Choroid plexus epithelial cell (primary cell): ENCODE measurements at regions not wholly inside any gene's neighbourhood (a gene's known extent, or its start where the extent isn't known, plus 50 kb on each side); places are given as distances from the start of the nearest gene placed in this dataset.
"Not testable (repeated sequence)": the region's sequence is repeated elsewhere in the genome, so short reads cannot be mapped to it uniquely, and the experiment has no call there.

Source experiments
- DNase-seq: peaks from one replicate; pipeline ENCODE4 v3.0.0-alpha.2; 2010; ENCODE audit warnings: low read depth
- H3K4me3 ChIP-seq: 2 replicates; pipeline ENCODE4 v1.5.1; 2011; ENCODE audit warnings: low read depth, mild to moderate bottlenecking, control low read depth, low read length, moderate library complexity
- CTCF ChIP-seq: conservative IDR thresholded peaks from 2 replicates; pipeline ENCODE4 v1.5.1; 2011; ENCODE audit warnings: low read depth, mild to moderate bottlenecking, control low read depth, inconsistent platforms, low read length, moderate library complexity

GRCh38 chr4:93911671-93912070, 83.1 kb downstream of the ATOH1 start:
- no peak for DNase-seq
- no peak for TF ChIP-seq CTCF
- no peak overlapping the region for H3K4me3 ChIP-seq

DNA sequence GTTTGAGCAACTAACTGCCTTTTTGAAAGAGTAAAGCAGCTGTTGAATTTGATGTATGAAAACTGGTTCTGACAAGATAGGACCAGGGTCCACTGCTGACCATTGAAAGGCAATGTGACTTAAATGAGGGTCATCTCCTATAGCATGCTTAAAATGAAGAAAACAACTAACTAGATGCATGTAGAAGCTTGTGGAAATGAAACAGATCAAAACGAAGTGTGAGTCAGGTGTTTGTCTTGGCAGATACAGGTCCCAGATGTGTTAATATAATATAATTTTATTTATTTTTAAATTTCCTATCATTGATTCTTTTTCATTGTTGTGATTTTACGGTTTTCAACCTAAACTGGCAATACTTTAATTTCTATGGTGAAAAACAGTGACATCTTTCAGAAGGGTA, 83.6 kb downstream of the ATOH1 start:
- TF ChIP-seq CTCF = no peak
- DNase-seq = no peak
- H3K4me3 ChIP-seq = no peak overlapping the region

- no peak overlapping the region for H3K4me3 ChIP-seq
- no peak for DNase-seq
- no peak for TF ChIP-seq CTCF
Measured at GRCh38 chr4:93918856-93919255, 90.3 kb downstream of the ATOH1 start.

DNA sequence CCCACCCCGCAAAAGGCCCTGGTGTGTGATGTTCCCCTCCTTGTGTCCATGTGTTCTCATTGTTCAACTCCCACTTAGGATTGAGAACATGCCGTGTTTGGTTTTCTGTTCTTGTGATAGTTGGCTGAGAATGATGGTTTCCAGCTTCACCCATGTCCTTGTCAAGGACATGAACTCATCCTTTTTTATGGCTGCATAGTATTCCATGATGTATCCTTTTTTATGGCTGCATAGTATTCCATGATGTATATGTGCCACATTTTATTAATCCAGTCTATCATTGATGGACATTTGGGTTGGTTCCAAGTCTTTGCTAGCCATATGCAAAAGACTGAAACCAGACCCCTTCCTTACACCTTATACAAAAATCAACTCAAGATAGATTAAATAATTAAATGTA, 95.0 kb downstream of the ATOH1 start:
- not testable (repeated sequence) for H3K4me3 ChIP-seq, DNase-seq

- H3K4me3 ChIP-seq = no peak overlapping the region
- no peak for DNase-seq
- TF ChIP-seq CTCF = no peak
Measured at GRCh38 chr4:93947286-93947685, 118.7 kb downstream of the ATOH1 start.

DNA sequence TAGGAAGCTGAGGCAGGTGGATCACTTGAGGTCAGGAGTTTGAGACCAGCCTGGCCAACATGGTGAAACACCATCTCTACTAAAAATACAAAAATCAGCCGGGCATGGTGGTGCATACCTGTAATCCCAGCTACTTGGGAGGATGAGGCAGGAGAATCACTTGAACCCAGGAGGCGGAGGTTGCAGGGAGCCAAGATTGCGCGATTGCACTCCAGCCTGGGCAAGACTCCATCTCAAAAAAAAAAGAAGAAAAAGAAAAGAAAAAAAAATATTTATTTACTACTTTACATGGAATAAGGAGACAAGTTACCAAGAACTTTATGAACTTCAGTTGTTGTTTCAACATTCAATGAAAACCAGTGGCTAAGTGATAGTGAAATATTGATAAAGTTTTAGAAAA, 121.7 kb downstream of the ATOH1 start:
- H3K4me3 ChIP-seq, DNase-seq: not testable (repeated sequence)

- no peak overlapping the region for H3K4me3 ChIP-seq
- no peak for TF ChIP-seq CTCF
Measured at GRCh38 chr4:93957186-93957585, 128.6 kb downstream of the ATOH1 start.

DNA sequence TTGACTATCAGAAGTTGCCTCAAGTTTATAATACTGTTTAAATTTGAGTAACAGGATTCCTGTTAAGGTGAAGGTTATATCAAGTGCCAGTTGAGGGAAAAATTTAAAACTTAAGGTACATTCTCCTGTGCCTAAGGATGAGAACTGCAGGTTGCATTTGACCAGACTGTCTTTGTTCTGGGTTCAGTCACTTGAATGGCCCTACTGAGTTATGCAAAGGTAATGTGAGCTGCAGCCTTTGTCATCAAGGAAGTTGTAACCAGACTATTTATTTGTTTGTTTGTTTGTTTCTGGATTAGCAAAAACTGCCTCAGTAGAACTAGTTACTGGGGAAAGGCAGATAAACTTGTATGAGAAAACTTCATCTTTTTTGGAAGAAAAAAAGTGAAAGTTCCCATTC, 131.9 kb downstream of the ATOH1 start:
- H3K4me3 ChIP-seq = no peak overlapping the region
- no peak for DNase-seq
- no peak for TF ChIP-seq CTCF

More at GRCh38 chr4:93957186-93957585, 128.6 kb downstream of the ATOH1 start:
- no peak for DNase-seq
